Spleen (tissue), 7 donors: ENCODE measurements at regions not wholly inside any gene's neighbourhood (a gene's known extent, or its start where the extent isn't known, plus 50 kb on each side); places are given as distances from the start of the nearest gene placed in this dataset.

Source experiments
- POLR2A ChIP-seq, 3 donors: fragments of 450-650 bp; IDR thresholded peaks; one replicate each; pipeline ENCODE4 v1.5.1; 2017; ENCODE audit warnings: antibody characterized with exemption in 3 of 3, mild to moderate bottlenecking in 1 of 3
- POLR2AphosphoS5 ChIP-seq, 3 donors: sonication (generic); formaldehyde crosslinking; IDR thresholded peaks; one replicate each; pipeline ENCODE4 v1.5.1; 2017; ENCODE audit warnings: antibody characterized with exemption in 3 of 3
- TF ChIP-seq, protein P1 (sequence below), 11 experiments: fragments of 200-600 bp in 7 of 11; fragments of 450-650 bp in 4 of 11; sonication (generic) in 4 of 11; IDR thresholded peaks in 8 of 11; conservative IDR thresholded peaks in 3 of 11; 1 replicate in 7 of 11; 2 replicates in 4 of 11; pipeline versions ENCODE4 v1.4.0 to v1.8.0; 2016 to 2021; ENCODE audit warnings: antibody characterized with exemption in 11 of 11, inconsistent platforms in 4 of 11, mild to moderate bottlenecking in 1 of 11
- donor health status: DM: no; HTN: no; CAD: no; lungs with moderate emphysema.
- donor health status: DM: no; HTN: no; CAD: no.
- donor health status: DM: no; HTN: no; CAD: no.

- TF ChIP-seq, protein P1, sequence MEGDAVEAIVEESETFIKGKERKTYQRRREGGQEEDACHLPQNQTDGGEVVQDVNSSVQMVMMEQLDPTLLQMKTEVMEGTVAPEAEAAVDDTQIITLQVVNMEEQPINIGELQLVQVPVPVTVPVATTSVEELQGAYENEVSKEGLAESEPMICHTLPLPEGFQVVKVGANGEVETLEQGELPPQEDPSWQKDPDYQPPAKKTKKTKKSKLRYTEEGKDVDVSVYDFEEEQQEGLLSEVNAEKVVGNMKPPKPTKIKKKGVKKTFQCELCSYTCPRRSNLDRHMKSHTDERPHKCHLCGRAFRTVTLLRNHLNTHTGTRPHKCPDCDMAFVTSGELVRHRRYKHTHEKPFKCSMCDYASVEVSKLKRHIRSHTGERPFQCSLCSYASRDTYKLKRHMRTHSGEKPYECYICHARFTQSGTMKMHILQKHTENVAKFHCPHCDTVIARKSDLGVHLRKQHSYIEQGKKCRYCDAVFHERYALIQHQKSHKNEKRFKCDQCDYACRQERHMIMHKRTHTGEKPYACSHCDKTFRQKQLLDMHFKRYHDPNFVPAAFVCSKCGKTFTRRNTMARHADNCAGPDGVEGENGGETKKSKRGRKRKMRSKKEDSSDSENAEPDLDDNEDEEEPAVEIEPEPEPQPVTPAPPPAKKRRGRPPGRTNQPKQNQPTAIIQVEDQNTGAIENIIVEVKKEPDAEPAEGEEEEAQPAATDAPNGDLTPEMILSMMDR (IDR thresholded peaks at IDR 0.05 in 8 of 11, conservative IDR thresholded peaks at IDR 0.05 in 3 of 11) = no peak
- no peak for TF ChIP-seq POLR2AphosphoS5 (IDR thresholded peaks at IDR 0.05)
- TF ChIP-seq POLR2A (IDR thresholded peaks at IDR 0.05) = no peak
These were observed 77.0 kb upstream of the GRIP1 start for GRCh38 chr12:66755727-66756395.
